ENCODE measurements at regions not wholly inside any gene's neighbourhood (a gene's known extent, or its start where the extent isn't known, plus 50 kb on each side); places are given as distances from the start of the nearest gene placed in this dataset.

- Histone ChIP-seq H3K4me1 (ENCODE audit: control insufficient read depth, insufficient read depth, low read length) (no peaks in the 10 kb centered on the region), H3K36me3 (ENCODE audit: control insufficient read depth, insufficient read depth, low read length) (no peaks in the 10 kb centered on the region), H3K27me3 (ENCODE audit: control insufficient read depth, insufficient read depth, low read length, poor library complexity, severe bottlenecking) (no peaks in the 10 kb centered on the region), H3K9me3 (ENCODE audit: control insufficient read depth, low read length) (no peaks in the 10 kb centered on the region), H3K4me3 (ENCODE audit: insufficient read depth, low read depth, low read length) (no peak overlapping the region), H3K27ac (ENCODE audit: insufficient read depth, low read depth, low read length, poor library complexity, severe bottlenecking) (no peak overlapping the region)
- WGBS, 2 experiments = 100% methylated on average over 1 of the region's 1 CpG; no CpG with 5 or more reads in 1 of the 2 experiments
Observed at GRCh38 chr7:16999541-17000267, 117.9 kb upstream of the AGR3 start.

GRCh38 chr7:17005271-17005670, 123.5 kb upstream of the AGR3 start:
- H3K27ac ChIP-seq (ENCODE audit: insufficient read depth, low read depth, low read length, poor library complexity, severe bottlenecking) = no peak overlapping the region
- no peaks in the 10 kb centered on the region for H3K27me3 ChIP-seq (ENCODE audit: control insufficient read depth, insufficient read depth, low read length, poor library complexity, severe bottlenecking)
- no peaks in the 10 kb centered on the region for H3K36me3 ChIP-seq (ENCODE audit: control insufficient read depth, insufficient read depth, low read length)
- no peak overlapping the region for H3K4me3 ChIP-seq (ENCODE audit: insufficient read depth, low read depth, low read length)
- H3K4me1 ChIP-seq (ENCODE audit: control insufficient read depth, insufficient read depth, low read length) = no peaks in the 10 kb centered on the region
- WGBS, 2 experiments = 83 to 95% methylated on average over 4 of the region's 4 CpGs
- no peaks in the 10 kb centered on the region for H3K9me3 ChIP-seq (ENCODE audit: control insufficient read depth, low read length)

GRCh38 chr7:17007841-17008240, 126.1 kb upstream of the AGR3 start:
- H3K27me3 ChIP-seq (ENCODE audit: control insufficient read depth, insufficient read depth, low read length, poor library complexity, severe bottlenecking) = no peaks in the 10 kb centered on the region

GRCh38 chr7:17009007-17009719, 127.4 kb upstream of the AGR3 start:
- WGBS, 2 experiments = 85 to 90% methylated on average over 2 to 4 of the region's 4 CpGs

More at GRCh38 chr7:17007841-17008240, 126.1 kb upstream of the AGR3 start:
- Histone ChIP-seq H3K9me3 (ENCODE audit: control insufficient read depth, low read length) (no peaks in the 10 kb centered on the region), H3K36me3 (ENCODE audit: control insufficient read depth, insufficient read depth, low read length) (no peaks in the 10 kb centered on the region), H3K27ac (ENCODE audit: insufficient read depth, low read depth, low read length, poor library complexity, severe bottlenecking) (no peak overlapping the region), H3K4me3 (ENCODE audit: insufficient read depth, low read depth, low read length) (no peak overlapping the region), H3K4me1 (ENCODE audit: control insufficient read depth, insufficient read depth, low read length) (no peaks in the 10 kb centered on the region)
- 93 to 95% methylated on average over 2 of the region's 2 CpGs for WGBS, 2 experiments

GRCh38 chr7:17009933-17010332, 128.2 kb upstream of the AGR3 start:
- 93% methylated on average over 1 of the region's 1 CpG; no CpG with 5 or more reads in 1 of the 2 experiments for WGBS, 2 experiments
- Histone ChIP-seq H3K27ac (ENCODE audit: insufficient read depth, low read depth, low read length, poor library complexity, severe bottlenecking) (no peak overlapping the region), H3K27me3 (ENCODE audit: control insufficient read depth, insufficient read depth, low read length, poor library complexity, severe bottlenecking) (no peaks in the 10 kb centered on the region), H3K4me3 (ENCODE audit: insufficient read depth, low read depth, low read length) (no peak overlapping the region), H3K9me3 (ENCODE audit: control insufficient read depth, low read length) (no peaks in the 10 kb centered on the region), H3K4me1 (ENCODE audit: control insufficient read depth, insufficient read depth, low read length) (no peaks in the 10 kb centered on the region), H3K36me3 (ENCODE audit: control insufficient read depth, insufficient read depth, low read length) (no peaks in the 10 kb centered on the region)

More at GRCh38 chr7:17009007-17009719, 127.4 kb upstream of the AGR3 start:
- Histone ChIP-seq H3K4me3 (ENCODE audit: insufficient read depth, low read depth, low read length) (no peak overlapping the region), H3K9me3 (ENCODE audit: control insufficient read depth, low read length) (no peaks in the 10 kb centered on the region), H3K4me1 (ENCODE audit: control insufficient read depth, insufficient read depth, low read length) (no peaks in the 10 kb centered on the region), H3K27me3 (ENCODE audit: control insufficient read depth, insufficient read depth, low read length, poor library complexity, severe bottlenecking) (no peaks in the 10 kb centered on the region), H3K27ac (ENCODE audit: insufficient read depth, low read depth, low read length, poor library complexity, severe bottlenecking) (no peak overlapping the region), H3K36me3 (ENCODE audit: control insufficient read depth, insufficient read depth, low read length) (no peaks in the 10 kb centered on the region)

GRCh38 chr7:17010637-17011300, 129.0 kb upstream of the AGR3 start:
- 90 to 92% methylated on average over 2 of the region's 2 CpGs for WGBS, 2 experiments
- Histone ChIP-seq H3K4me3 (ENCODE audit: insufficient read depth, low read depth, low read length) (no peak overlapping the region), H3K4me1 (ENCODE audit: control insufficient read depth, insufficient read depth, low read length) (no peaks in the 10 kb centered on the region)

GRCh38 chr7:17013204-17013603, 131.4 kb upstream of the AGR3 start:
- no peak overlapping the region for H3K27ac ChIP-seq (ENCODE audit: insufficient read depth, low read depth, low read length, poor library complexity, severe bottlenecking)
- WGBS, 2 experiments = 93 to 96% methylated on average over 3 of the region's 3 CpGs
- H3K27me3 ChIP-seq (ENCODE audit: control insufficient read depth, insufficient read depth, low read length, poor library complexity, severe bottlenecking) = no peaks in the 10 kb centered on the region
- no peak overlapping the region for H3K4me3 ChIP-seq (ENCODE audit: insufficient read depth, low read depth, low read length)
- H3K36me3 ChIP-seq (ENCODE audit: control insufficient read depth, insufficient read depth, low read length) = no peaks in the 10 kb centered on the region
- H3K4me1 ChIP-seq (ENCODE audit: control insufficient read depth, insufficient read depth, low read length) = no peaks in the 10 kb centered on the region
- H3K9me3 ChIP-seq (ENCODE audit: control insufficient read depth, low read length) = no peaks in the 10 kb centered on the region

More at GRCh38 chr7:17010637-17011300, 129.0 kb upstream of the AGR3 start:
- no peaks in the 10 kb centered on the region for H3K27me3 ChIP-seq (ENCODE audit: control insufficient read depth, insufficient read depth, low read length, poor library complexity, severe bottlenecking)
- no peaks in the 10 kb centered on the region for H3K36me3 ChIP-seq (ENCODE audit: control insufficient read depth, insufficient read depth, low read length)
- H3K27ac ChIP-seq (ENCODE audit: insufficient read depth, low read depth, low read length, poor library complexity, severe bottlenecking) = no peak overlapping the region
- H3K9me3 ChIP-seq (ENCODE audit: control insufficient read depth, low read length) = no peaks in the 10 kb centered on the region

GRCh38 chr7:17014686-17015085, 132.9 kb upstream of the AGR3 start:
- H3K9me3 ChIP-seq (ENCODE audit: control insufficient read depth, low read length) = no peaks in the 10 kb centered on the region
- H3K4me3 ChIP-seq (ENCODE audit: insufficient read depth, low read depth, low read length) = no peak overlapping the region
- H3K4me1 ChIP-seq (ENCODE audit: control insufficient read depth, insufficient read depth, low read length) = no peaks in the 10 kb centered on the region
- no peak overlapping the region for H3K27ac ChIP-seq (ENCODE audit: insufficient read depth, low read depth, low read length, poor library complexity, severe bottlenecking)
- 94 to 97% methylated on average over 6 to 7 of the region's 8 CpGs for WGBS, 2 experiments
- H3K27me3 ChIP-seq (ENCODE audit: control insufficient read depth, insufficient read depth, low read length, poor library complexity, severe bottlenecking) = no peaks in the 10 kb centered on the region
- no peaks in the 10 kb centered on the region for H3K36me3 ChIP-seq (ENCODE audit: control insufficient read depth, insufficient read depth, low read length)

- H3K36me3 ChIP-seq (ENCODE audit: control insufficient read depth, insufficient read depth, low read length) = no peaks in the 10 kb centered on the region
- H3K4me1 ChIP-seq (ENCODE audit: control insufficient read depth, insufficient read depth, low read length) = no peaks in the 10 kb centered on the region
- no peaks in the 10 kb centered on the region for H3K9me3 ChIP-seq (ENCODE audit: control insufficient read depth, low read length)
- no peak overlapping the region for H3K27ac ChIP-seq (ENCODE audit: insufficient read depth, low read depth, low read length, poor library complexity, severe bottlenecking)
- no peak overlapping the region for H3K4me3 ChIP-seq (ENCODE audit: insufficient read depth, low read depth, low read length)
- WGBS, 2 experiments = 95 to 97% methylated on average over 3 to 4 of the region's 4 CpGs
- no peaks in the 10 kb centered on the region for H3K27me3 ChIP-seq (ENCODE audit: control insufficient read depth, insufficient read depth, low read length, poor library complexity, severe bottlenecking)
Observed at GRCh38 chr7:17015598-17016031, 133.8 kb upstream of the AGR3 start.

- no peak overlapping the region for H3K4me3 ChIP-seq (ENCODE audit: insufficient read depth, low read depth, low read length)
- WGBS, 2 experiments = 87 to 97% methylated on average over 2 of the region's 2 CpGs
Observed at GRCh38 chr7:17016402-17017010, 134.7 kb upstream of the AGR3 start.

More at GRCh38 chr7:17016402-17017010, 134.7 kb upstream of the AGR3 start:
- Histone ChIP-seq H3K27ac (ENCODE audit: insufficient read depth, low read depth, low read length, poor library complexity, severe bottlenecking) (no peak overlapping the region), H3K4me1 (ENCODE audit: control insufficient read depth, insufficient read depth, low read length) (no peaks in the 10 kb centered on the region), H3K27me3 (ENCODE audit: control insufficient read depth, insufficient read depth, low read length, poor library complexity, severe bottlenecking) (no peaks in the 10 kb centered on the region), H3K36me3 (ENCODE audit: control insufficient read depth, insufficient read depth, low read length) (no peaks in the 10 kb centered on the region), H3K9me3 (ENCODE audit: control insufficient read depth, low read length) (no peaks in the 10 kb centered on the region)
